ENCODE measurements at regions not wholly inside any gene's neighbourhood (a gene's known extent, or its start where the extent isn't known, plus 50 kb on each side); places are given as distances from the start of the nearest gene placed in this dataset.

DNA sequence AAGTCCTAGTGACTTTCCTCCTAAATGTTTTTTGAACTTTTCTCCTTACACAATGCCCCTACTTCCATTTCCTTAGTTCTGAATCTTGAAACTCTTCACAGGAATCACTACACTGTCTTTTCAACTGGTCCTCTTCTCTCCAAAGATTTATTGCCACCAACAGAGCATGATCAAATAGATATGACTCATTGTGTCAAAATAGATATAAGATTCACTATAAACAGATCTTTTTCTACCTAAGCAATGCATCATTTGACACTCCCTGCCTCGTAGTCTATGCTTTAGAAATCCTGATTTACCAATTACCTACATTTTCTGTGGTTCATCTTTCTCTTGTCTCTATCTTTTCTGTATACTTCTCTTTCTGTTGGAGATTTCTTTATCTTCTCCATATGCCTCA, 789.6 kb upstream of the SLIT2 start:
- H3K4me3 ChIP-seq (ENCODE audit: low read length): no peak overlapping the region
- DNase-seq (ENCODE audit: low read depth): no peak
- TF ChIP-seq, protein P1, sequence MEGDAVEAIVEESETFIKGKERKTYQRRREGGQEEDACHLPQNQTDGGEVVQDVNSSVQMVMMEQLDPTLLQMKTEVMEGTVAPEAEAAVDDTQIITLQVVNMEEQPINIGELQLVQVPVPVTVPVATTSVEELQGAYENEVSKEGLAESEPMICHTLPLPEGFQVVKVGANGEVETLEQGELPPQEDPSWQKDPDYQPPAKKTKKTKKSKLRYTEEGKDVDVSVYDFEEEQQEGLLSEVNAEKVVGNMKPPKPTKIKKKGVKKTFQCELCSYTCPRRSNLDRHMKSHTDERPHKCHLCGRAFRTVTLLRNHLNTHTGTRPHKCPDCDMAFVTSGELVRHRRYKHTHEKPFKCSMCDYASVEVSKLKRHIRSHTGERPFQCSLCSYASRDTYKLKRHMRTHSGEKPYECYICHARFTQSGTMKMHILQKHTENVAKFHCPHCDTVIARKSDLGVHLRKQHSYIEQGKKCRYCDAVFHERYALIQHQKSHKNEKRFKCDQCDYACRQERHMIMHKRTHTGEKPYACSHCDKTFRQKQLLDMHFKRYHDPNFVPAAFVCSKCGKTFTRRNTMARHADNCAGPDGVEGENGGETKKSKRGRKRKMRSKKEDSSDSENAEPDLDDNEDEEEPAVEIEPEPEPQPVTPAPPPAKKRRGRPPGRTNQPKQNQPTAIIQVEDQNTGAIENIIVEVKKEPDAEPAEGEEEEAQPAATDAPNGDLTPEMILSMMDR (conservative IDR thresholded peaks at IDR 0.05; ENCODE audit: low read length): no peak

DNA sequence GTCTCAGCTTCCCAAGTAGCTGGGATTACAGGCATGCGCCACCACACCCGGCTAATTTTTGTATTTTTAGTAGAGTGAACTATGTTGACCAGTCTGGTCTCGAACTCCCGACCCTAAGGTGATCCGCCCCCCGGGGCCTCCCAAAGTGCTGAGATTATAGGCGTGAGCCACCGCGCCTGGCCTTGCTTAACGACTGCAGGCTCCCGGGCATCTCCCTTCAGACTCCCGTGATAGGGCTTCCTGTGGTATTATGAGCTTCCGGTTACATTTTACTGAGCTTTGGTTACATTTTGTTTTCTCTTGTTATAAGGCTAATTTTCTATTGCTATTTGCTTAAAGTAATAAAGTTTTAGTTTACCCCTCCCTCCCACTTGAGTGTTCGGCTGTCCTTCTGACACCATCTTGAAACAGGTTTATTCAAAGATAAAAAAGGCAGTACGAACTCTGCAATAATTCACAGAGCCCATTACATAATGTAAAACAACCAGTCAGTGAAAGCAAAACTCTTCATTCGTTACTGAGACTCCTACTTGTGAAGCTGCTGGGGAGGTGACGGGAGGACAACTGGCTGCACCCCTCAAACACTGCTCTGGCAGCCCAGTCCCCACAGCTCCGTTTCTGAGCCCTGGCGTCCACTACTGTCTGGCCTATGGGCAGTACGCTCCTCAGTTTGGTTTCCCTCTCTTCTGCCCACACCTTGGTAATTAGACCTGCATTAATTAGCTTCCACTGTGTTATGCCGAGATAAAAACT, 795.7 kb upstream of the SLIT2 start:
- H3K4me3 ChIP-seq (ENCODE audit: low read length): no peak overlapping the region
- DNase-seq (ENCODE audit: low read depth): no peak
- TF ChIP-seq, protein P1 (conservative IDR thresholded peaks at IDR 0.05; ENCODE audit: low read length): no peak

DNA sequence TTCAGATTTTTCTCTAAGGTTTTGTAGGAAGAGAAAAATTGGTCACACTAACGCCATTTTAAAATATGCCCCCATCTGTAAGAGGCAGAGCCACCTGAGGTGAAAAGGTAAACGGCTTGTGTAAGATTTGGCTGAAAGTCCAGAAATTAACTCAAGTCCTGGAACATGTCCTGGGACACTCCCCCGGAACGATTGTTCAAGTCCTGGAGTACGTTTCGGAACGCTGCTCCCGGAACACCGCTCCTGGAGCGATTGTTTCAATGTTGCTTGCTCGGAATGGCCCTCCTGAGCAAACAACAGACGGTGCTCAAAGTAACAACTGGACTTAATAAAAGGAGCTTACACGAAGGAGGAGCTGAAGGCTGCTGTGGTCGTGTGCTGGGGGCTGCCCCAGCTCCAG, 796.5 kb upstream of the SLIT2 start:
- DNase-seq (ENCODE audit: low read depth): no peak
- H3K4me3 ChIP-seq (ENCODE audit: low read length): no peak overlapping the region
- TF ChIP-seq, protein P1 (conservative IDR thresholded peaks at IDR 0.05; ENCODE audit: low read length): no peak

DNA sequence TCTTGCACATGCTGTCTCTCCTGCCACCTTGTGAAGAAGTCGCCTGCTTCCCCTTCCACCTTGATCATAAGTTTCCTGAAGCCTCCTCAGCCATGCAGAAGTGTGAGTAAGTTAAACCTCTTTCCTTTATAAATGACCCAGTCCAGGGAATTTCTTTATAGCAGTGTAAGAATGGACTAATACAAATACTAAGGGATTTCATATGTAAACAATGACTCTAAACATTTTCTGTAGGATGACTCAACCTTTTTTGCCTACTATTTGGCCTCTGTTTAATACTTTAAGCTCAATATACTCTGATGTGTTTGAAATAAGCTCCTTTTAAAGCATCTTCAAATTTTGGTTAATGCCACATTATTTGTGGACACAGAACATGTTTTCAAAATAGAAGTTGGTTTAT, 813.5 kb upstream of the SLIT2 start:
- no peak overlapping the region for H3K4me3 ChIP-seq (ENCODE audit: low read length)
- DNase-seq (ENCODE audit: low read depth): peak; percentile 3
- TF ChIP-seq, protein P1 (conservative IDR thresholded peaks at IDR 0.05; ENCODE audit: low read length): no peak

DNA sequence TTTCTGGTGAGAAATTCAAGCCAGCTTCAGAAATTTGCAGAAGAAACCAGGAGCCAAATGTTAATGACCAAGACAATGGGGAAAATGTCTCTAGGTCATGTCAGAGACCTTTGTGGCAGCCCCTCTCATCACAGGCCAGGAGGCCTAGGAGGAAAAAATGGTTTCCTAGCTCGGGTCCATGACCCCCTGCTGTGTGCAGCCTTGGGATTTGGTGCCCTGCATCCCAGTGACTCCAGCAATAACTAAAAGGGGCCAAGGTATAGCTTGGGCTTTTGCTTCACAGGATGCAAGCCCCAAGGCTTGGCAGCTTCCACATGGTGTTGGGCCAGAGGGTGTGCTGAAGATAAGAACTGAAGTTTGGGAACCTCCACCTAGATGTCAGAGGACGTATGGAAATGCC, 814.7 kb upstream of the SLIT2 start:
- DNase-seq (ENCODE audit: low read depth): no peak
- TF ChIP-seq, protein P1 (conservative IDR thresholded peaks at IDR 0.05; ENCODE audit: low read length): no peak
- no peak overlapping the region for H3K4me3 ChIP-seq (ENCODE audit: low read length)

DNA sequence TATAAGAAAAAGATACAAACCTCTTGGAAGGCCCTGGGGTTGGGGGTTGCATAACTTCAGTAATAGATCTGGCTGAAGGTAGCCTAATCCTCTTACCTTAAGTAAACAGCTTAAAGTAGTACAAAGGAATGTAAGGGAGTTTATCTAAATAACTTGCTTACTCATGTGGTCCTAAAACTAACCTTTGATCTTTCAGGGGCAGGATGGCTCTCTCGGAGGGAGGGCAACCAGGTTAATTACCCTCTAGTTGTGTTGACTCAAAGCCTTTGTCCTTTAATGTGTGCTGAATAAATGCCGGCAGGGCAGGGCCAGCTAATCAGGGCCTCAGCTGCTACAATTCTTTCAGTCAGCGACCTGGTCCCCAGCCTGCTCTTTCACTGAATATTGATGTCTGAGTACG, 822.0 kb upstream of the SLIT2 start:
- H3K4me3 ChIP-seq (ENCODE audit: low read length): no peak overlapping the region
- TF ChIP-seq, protein P1 (conservative IDR thresholded peaks at IDR 0.05; ENCODE audit: low read length): no peak
- no peak for DNase-seq (ENCODE audit: low read depth)

DNA sequence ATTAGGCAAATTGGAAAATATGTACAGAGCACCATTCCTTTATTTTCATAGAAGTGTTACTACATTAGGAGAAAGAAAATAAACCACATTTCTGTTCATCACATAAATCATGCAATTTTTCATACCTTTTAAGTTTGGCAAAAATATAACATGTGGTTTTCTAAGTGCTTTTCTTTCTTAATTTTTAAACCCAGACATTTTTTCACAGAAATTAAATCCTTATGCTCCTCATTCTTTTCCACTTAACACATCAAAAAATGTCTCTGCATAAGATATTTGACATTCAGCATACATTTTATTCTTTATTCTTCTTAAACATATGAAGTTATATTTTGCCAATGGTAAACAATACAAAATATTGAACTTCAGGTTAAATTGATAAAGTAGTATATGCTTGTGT, 826.6 kb upstream of the SLIT2 start:
- DNase-seq (ENCODE audit: low read depth): peak; percentile 67
- no peak overlapping the region for H3K4me3 ChIP-seq (ENCODE audit: low read length)
- TF ChIP-seq, protein P1 (conservative IDR thresholded peaks at IDR 0.05; ENCODE audit: low read length): no peak
